DND-41 (cell line): ENCODE measurements at regions not wholly inside any gene's neighbourhood (a gene's known extent, or its start where the extent isn't known, plus 50 kb on each side); places are given as distances from the start of the nearest gene placed in this dataset.

Experiments used
- CTCF ChIP-seq: IDR thresholded peaks from 2 replicates; pipeline ENCODE4 v1.5.1; 2012; ENCODE audit warnings: borderline replicate concordance, low read length, moderate library complexity, mild to moderate bottlenecking; ENCODE audit not compliant: poor library complexity, severe bottlenecking; ENCODE audit errors: extremely low read depth
- EZH2 ChIP-seq: IDR thresholded peaks from 3 replicates; pipeline ENCODE4 v1.6.1; 2012; ENCODE audit warnings: borderline replicate concordance, low read depth, mild to moderate bottlenecking, moderate library complexity, low read length, inconsistent platforms; ENCODE audit not compliant: severe bottlenecking

- TF ChIP-seq CTCF (no peak), EZH2 (no peak)
Observed at GRCh38 chr6:153183925-153184324, 52.8 kb upstream of the RGS17 start.
